Liver (tissue), 8 donors: ENCODE measurements at regions not wholly inside any gene's neighbourhood (a gene's known extent, or its start where the extent isn't known, plus 50 kb on each side); places are given as distances from the start of the nearest gene placed in this dataset.

Experiments used
- DNase-seq: peaks from one replicate; pipeline ENCODE4 v3.0.0-alpha.2; 2017; ENCODE audit warnings: low spot score
- H3K27ac ChIP-seq, 2 donors: one replicate each; pipeline ENCODE4 v1.7.0; 2013; ENCODE audit warnings: inconsistent platforms in 2 of 2, low read length in 2 of 2, control low read depth in 1 of 2, low read depth in 1 of 2, mild to moderate bottlenecking in 1 of 2
- H3K27me3 ChIP-seq, 4 donors: one replicate each; pipeline versions ENCODE4 v1.6.1 to v1.7.0; 2013; ENCODE audit warnings: low read length in 3 of 4, inconsistent platforms in 1 of 4, mild to moderate bottlenecking in 1 of 4, moderate library complexity in 1 of 4; ENCODE audit not compliant: control insufficient read depth in 4 of 4, insufficient read depth in 4 of 4
- H3K36me3 ChIP-seq, 4 donors: one replicate each; pipeline versions ENCODE4 v1.6.1 to v1.7.0; 2013; ENCODE audit warnings: low read length in 3 of 4, mild to moderate bottlenecking in 3 of 4, low read depth in 1 of 4, moderate library complexity in 1 of 4; ENCODE audit not compliant: control insufficient read depth in 4 of 4, insufficient read depth in 3 of 4
- H3K4me1 ChIP-seq, 4 donors: one replicate each; pipeline versions ENCODE4 v1.6.1 to v1.7.0; 2013; ENCODE audit warnings: low read length in 3 of 4, mild to moderate bottlenecking in 3 of 4, moderate library complexity in 1 of 4; ENCODE audit not compliant: control insufficient read depth in 4 of 4, insufficient read depth in 4 of 4
- H3K4me3 ChIP-seq, 3 donors: one replicate each; pipeline versions ENCODE4 v1.6.1 to v1.7.0; 2013; ENCODE audit warnings: low read length in 3 of 3, control low read depth in 1 of 3, low read depth in 1 of 3, mild to moderate bottlenecking in 1 of 3
- H3K9ac ChIP-seq, 2 donors: one replicate each; pipeline ENCODE4 v1.7.0; 2013; ENCODE audit warnings: low read length in 2 of 2, mild to moderate bottlenecking in 2 of 2, moderate library complexity in 2 of 2, control low read depth in 1 of 2, low read depth in 1 of 2
- H3K9me3 ChIP-seq, 4 donors: one replicate each; pipeline versions ENCODE4 v1.6.1 to v1.7.0; 2013; ENCODE audit warnings: low read length in 3 of 4; ENCODE audit not compliant: control insufficient read depth in 4 of 4
- ATF3 ChIP-seq: IDR thresholded peaks from 2 replicates; pipeline ENCODE4 v1.6.1; 2016; ENCODE audit warnings: antibody characterized with exemption
- CTCF ChIP-seq: fragments of 150-350 bp; IDR thresholded peaks from 2 replicates; pipeline ENCODE4 v1.5.1; 2017; ENCODE audit warnings: improper control_type of control experiment, low read depth, low read length; ENCODE audit not compliant: missing input control
- EGR1 ChIP-seq, 2 donors: IDR thresholded peaks; 2 replicates each; pipeline ENCODE4 v1.6.1; 2016 to 2018; ENCODE audit warnings: antibody characterized with exemption in 2 of 2, low read depth in 2 of 2
- FOXA1 ChIP-seq: IDR thresholded peaks from 2 replicates; pipeline ENCODE4 v1.6.1; 2016; ENCODE audit warnings: antibody characterized with exemption
- FOXA2 ChIP-seq: IDR thresholded peaks from 2 replicates; pipeline ENCODE4 v1.6.1; 2016; ENCODE audit warnings: antibody characterized with exemption
- GABPA ChIP-seq, 2 donors: IDR thresholded peaks in 1 of 2; conservative IDR thresholded peaks in 1 of 2; 2 replicates each; pipeline ENCODE4 v1.6.1; 2016; ENCODE audit warnings: antibody characterized with exemption in 2 of 2, mild to moderate bottlenecking in 1 of 2, moderate library complexity in 1 of 2
- HNF4A ChIP-seq, 2 donors: conservative IDR thresholded peaks; 2 replicates each; pipeline ENCODE4 v1.6.1; 2016; ENCODE audit warnings: antibody characterized with exemption in 2 of 2, mild to moderate bottlenecking in 2 of 2
- HNF4G ChIP-seq: IDR thresholded peaks from 2 replicates; pipeline ENCODE4 v1.6.1; 2016; ENCODE audit warnings: antibody characterized with exemption
- JUND ChIP-seq, 2 donors: IDR thresholded peaks; 2 replicates each; pipeline ENCODE4 v1.6.1; 2016; ENCODE audit warnings: antibody characterized with exemption in 2 of 2
- MAX ChIP-seq: IDR thresholded peaks from 2 replicates; pipeline ENCODE4 v1.6.1; 2016; ENCODE audit warnings: antibody characterized with exemption
- NR2F2 ChIP-seq: IDR thresholded peaks from 2 replicates; pipeline ENCODE4 v1.6.1; 2016; ENCODE audit warnings: antibody characterized with exemption
- RAD21 ChIP-seq, 2 donors: IDR thresholded peaks; 2 replicates each; pipeline ENCODE4 v1.6.1; 2016; ENCODE audit warnings: antibody characterized with exemption in 2 of 2, mild to moderate bottlenecking in 2 of 2
- RXRA ChIP-seq, 2 donors: IDR thresholded peaks; 2 replicates each; pipeline ENCODE4 v1.6.1; 2017 to 2018; ENCODE audit warnings: antibody characterized with exemption in 2 of 2, mild to moderate bottlenecking in 1 of 2
- SP1 ChIP-seq: IDR thresholded peaks from 2 replicates; pipeline ENCODE4 v1.6.1; 2018; ENCODE audit warnings: antibody characterized with exemption, mild to moderate bottlenecking
- TAF1 ChIP-seq: conservative IDR thresholded peaks from 2 replicates; pipeline ENCODE4 v1.6.1; 2016; ENCODE audit warnings: antibody characterized with exemption, mild to moderate bottlenecking
- YY1 ChIP-seq: IDR thresholded peaks from 2 replicates; pipeline ENCODE4 v1.6.1; 2016; ENCODE audit warnings: antibody characterized with exemption, mild to moderate bottlenecking
- ZBTB33 ChIP-seq: IDR thresholded peaks from 2 replicates; pipeline ENCODE4 v1.6.1; 2016; ENCODE audit warnings: antibody characterized with exemption
- WGBS: extraction: QIAGEN DNeasy Blood & Tissue Kit; methylation state at CpG from one replicate; pipeline ENCODE4 v1.1.7; 2013; 5-methylcytosine and 5-hydroxymethylcytosine counted together
- donor health status: healthy.
- donor health status: healthy.
- donor health status: healthy.
- donor health status: healthy.
- donor health status: healthy.

- no peaks in the 10 kb centered on the region for H3K9me3 ChIP-seq
- peak overlapping the region in 1 of 2 donors; percentile 20 for H3K27ac ChIP-seq
- no peak for DNase-seq
- no peaks in the 10 kb centered on the region for H3K36me3 ChIP-seq
- no peak overlapping the region for H3K4me3 ChIP-seq
- peaks cover 0 to 10% (median 2%) of the 10 kb centered on the region in 4 donors for H3K4me1 ChIP-seq
- TF ChIP-seq NR2F2 (peak; percentile 93), MAX (no peak)
- 57% methylated on average over 8 of the region's 8 CpGs for WGBS
- no peak overlapping the region for H3K9ac ChIP-seq
- no peaks in the 10 kb centered on the region for H3K27me3 ChIP-seq
Observed at GRCh38 chr2:204110338-204110741, 173.8 kb downstream of the ICOS start.

GRCh38 chr2:204110751-204111516, 174.4 kb downstream of the ICOS start:
- H3K4me1 ChIP-seq = peaks cover 0 to 16% (median 5%) of the 10 kb centered on the region in 4 donors

More at GRCh38 chr2:204110751-204111516, 174.4 kb downstream of the ICOS start:
- Histone ChIP-seq H3K36me3 (no peaks in the 10 kb centered on the region), H3K27me3 (no peaks in the 10 kb centered on the region), H3K9me3 (no peaks in the 10 kb centered on the region), H3K27ac (no peak overlapping the region), H3K4me3 (no peak overlapping the region), H3K9ac (no peak overlapping the region)
- 67% methylated on average over 5 of the region's 5 CpGs for WGBS
- DNase-seq = no peak
- TF ChIP-seq SP1 = no peak
- no peak for TF ChIP-seq FOXA1
- TF ChIP-seq HNF4G = no peak
- TF ChIP-seq JUND (IDR thresholded peaks at IDR 0.05) = no peak
- no peak for TF ChIP-seq TAF1
- TF ChIP-seq ATF3 = no peak
- TF ChIP-seq CTCF = no peak
- TF ChIP-seq RXRA (IDR thresholded peaks at IDR 0.05) = no peak
- TF ChIP-seq ZBTB33 = no peak
- no peak for TF ChIP-seq HNF4A (conservative IDR thresholded peaks at IDR 0.05)
- no peak for TF ChIP-seq FOXA2
- no peak for TF ChIP-seq YY1
- TF ChIP-seq RAD21 (IDR thresholded peaks at IDR 0.05) = no peak
- TF ChIP-seq EGR1 (IDR thresholded peaks at IDR 0.05; ENCODE audit: low read depth in 2 of 2) = no peak
- no peak for TF ChIP-seq NR2F2
- TF ChIP-seq GABPA (IDR thresholded peaks at IDR 0.05 in 1 of 2, conservative IDR thresholded peaks at IDR 0.05 in 1 of 2) = no peak
